Activated gamma-delta T cell treated with Interleukin-2 at 50 U/mL for 16 hours (primary cell): ENCODE measurements at regions not wholly inside any gene's neighbourhood (a gene's known extent, or its start where the extent isn't known, plus 50 kb on each side); places are given as distances from the start of the nearest gene placed in this dataset.
"Not testable (repeated sequence)": the region's sequence is repeated elsewhere in the genome, so short reads cannot be mapped to it uniquely, and the experiment has no call there.

Source experiments
- DNase-seq: peaks from one replicate; pipeline ENCODE4 v3.0.0-alpha.2; 2020

DNA sequence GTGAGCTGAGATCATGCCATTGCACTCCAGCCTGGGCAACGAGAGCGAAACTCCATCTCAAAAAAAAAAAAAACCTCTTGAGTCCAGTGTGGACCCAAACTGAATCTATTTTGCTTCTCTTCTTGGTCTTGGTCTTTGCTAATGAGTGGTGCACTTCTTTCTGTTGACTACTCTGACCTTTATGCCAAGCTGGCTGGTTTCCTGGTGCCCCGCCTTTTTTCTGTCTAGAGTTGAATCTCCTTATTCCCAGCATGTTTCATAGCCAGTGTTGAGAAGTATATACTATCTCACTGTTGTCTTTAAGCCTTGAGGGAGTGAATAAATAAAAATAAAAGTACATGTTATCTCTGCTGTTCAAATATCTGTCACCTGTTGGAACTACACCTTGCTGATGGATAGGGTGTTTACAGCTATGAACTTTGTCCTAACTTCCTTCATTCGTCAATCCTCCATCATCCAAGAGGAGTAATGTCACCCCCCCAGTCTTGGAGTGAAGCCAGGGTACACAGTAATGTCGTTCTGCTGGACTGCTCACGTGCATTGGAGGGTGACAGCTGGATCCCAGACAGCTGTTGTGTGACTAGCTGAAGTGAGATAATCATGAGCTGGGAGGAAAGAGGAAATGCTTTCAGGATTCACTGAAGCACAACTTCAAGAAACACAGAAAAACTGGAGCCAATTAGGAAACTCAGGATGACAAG, 99.3 kb upstream of the PRKG2 start:
- DNase-seq: no peak

DNA sequence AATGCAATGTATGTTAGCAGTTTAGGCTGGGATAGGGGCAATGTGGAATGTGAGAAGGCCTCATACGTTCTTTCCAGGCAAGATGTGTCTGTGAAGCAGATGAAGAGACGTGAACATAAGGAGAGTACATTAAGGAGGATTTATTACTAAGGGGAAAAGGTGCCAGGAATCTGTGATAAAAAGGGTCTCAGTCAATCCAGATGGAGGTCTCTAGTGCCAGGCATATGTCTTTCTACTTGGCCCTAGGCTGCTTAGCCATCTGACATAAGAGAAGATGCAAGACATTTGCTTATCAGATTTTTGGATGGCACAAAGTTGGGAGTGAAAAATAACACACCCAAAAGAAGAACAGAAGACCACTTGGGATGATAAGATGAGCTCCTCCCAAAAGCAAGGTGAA, 93.0 kb upstream of the PRKG2 start:
- DNase-seq: no peak

DNA sequence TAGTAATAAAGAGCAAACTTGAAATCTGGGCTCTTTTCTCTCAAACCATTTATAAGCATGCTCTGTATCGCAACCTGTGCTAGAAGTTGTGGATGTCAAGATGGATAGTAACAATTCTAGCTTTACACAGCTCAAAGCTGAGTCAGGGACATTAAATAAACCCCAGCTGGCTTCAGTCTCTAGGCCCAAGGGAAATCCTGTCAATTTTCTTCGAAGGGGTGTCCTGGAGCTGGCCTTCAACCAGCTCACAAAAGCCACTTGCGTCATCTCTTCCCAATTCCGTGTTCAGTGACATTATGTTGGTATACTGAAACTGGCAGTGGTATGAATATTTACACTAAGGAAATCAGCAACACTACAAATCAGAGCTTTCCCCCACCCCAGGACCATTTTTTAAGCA, 89.8 kb upstream of the PRKG2 start:
- no peak for DNase-seq

DNA sequence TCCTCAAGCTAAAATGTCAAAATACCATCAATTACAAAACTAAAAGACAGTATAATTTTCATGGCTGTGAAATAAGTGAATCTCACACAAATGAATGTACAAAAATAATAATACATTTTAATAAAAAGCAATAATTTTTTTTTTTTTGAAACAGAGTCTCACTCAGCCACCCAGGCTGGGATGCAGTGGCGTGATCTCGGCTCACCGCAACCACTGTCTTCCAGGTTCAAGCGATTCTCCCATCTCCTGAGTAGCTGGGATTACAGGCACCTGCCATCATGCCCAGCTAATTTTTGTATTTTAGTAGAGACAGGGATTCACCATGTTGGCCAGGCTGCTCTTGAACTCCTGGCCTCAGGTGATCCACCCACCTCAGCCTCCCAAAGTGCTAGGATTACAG, 85.3 kb upstream of the PRKG2 start:
- DNase-seq: not testable (repeated sequence)

DNA sequence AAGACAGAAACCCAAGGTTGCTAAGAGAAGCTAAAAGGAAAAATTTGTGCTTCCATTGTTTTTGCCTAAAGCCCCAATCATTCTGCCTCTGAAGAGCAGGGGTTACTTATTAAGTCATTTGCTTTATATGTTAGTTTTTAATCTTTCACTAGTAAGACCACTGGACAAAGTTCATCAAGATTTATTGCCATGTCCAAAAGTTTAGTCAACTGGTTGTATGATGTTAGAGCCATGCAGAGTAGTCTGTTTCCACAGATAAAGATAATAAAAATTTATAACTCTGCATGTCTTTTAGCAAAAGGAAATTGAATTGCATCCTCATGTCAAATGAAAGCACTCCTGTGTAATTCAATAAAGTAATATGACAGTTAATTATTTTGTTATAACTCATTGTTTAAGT, 75.8 kb upstream of the PRKG2 start:
- DNase-seq: no peak

DNA sequence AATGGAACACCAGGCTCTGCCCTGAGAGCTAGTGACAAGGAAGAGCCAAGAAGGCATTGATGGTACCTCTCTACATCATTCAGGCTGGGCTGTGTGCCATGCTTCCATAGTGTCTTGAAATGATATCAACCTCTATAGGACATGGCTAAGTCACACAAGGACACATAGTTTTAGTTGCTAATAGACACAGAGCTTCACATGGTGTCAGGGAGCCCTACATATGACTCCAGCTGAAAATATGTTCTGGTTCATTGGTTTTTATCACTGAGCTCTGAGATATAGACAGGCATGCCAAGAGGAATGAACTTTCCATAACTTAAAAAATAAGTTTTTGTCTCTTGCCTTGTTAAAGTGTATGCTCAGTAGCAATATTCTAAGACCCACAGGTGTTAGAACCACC, 72.1 kb upstream of the PRKG2 start:
- no peak for DNase-seq

DNA sequence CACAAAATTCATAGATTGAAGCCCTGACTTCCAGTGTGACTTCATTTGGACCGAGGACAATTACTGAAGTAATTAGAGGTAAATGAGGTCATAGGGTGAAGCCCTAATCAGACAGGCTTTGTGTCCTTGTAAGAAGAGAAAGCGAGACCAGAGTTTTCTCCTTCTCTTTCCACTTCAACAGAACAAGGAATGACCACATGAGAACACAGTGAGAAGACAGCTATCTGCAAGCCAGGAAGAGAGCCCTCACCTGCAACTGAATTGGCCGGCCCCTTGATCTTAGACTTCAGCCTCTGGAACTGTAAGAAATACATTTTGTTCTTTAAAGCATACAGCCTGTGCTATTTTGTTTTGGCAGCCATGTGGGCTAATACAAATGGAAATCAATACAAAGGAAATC, 67.1 kb upstream of the PRKG2 start:
- no peak for DNase-seq

DNA sequence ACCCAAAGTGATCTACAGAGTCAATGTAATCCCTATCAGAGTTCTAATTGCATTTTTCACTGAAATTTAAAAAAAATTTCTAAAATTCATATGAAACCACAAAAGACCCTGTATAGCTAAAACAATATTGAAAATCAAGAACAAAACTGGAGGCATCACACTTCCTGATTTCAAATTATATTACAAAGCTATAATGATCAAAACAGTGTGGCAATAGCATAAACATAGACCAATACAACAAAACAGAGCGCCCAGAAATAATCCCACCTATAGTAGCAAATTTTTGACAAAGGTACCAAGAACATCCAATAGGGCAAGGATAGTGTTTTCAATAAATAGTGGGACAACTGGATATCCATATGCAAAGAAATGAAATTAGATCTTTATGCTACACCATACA, 59.4 kb upstream of the PRKG2 start:
- no peak for DNase-seq

DNA sequence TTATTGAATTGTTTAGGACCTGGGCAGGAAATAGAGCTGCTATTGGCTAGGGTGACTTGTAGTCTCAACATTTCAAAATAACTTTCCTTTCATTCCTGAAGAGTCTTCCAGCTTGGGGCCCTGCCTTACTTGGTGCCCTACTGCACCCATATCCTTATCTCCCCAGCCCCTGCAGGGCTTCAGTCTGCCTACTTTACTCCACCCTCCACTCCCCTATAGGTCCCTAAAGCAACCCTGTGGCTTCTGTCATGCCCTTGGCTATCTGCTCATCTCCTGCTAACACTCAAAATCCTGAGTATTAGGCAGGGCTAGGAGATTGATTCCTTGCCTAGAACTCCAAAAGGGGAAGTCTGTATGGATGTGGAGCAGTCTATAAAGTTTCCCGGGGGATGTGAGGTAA, 57.6 kb upstream of the PRKG2 start:
- DNase-seq: no peak
